Mucosa of descending colon (tissue), 3 donors: ENCODE measurements at regions not wholly inside any gene's neighbourhood (a gene's known extent, or its start where the extent isn't known, plus 50 kb on each side); places are given as distances from the start of the nearest gene placed in this dataset.

Experiments used
- ATAC-seq: fragments of 200-7000 bp; cut with Tn5 transposase; one replicate; pipeline ENCODE4 v1.9.1; 2020; ENCODE audit warnings: mild to moderate bottlenecking, moderate library complexity
- DNase-seq, 3 donors: peaks; one replicate each; pipeline ENCODE4 v3.0.0-alpha.2; 2020
- H3K36me3 ChIP-seq: fragments of 200-600 bp; one replicate; pipeline ENCODE4 v1.8.0; 2021; ENCODE audit warnings: low read depth, mild to moderate bottlenecking
- H3K4me1 ChIP-seq: fragments of 200-600 bp; one replicate; pipeline ENCODE4 v1.8.0; 2021; ENCODE audit warnings: low read depth, mild to moderate bottlenecking
- H3K4me3 ChIP-seq: fragments of 200-600 bp; one replicate; pipeline ENCODE4 v1.8.0; 2021; ENCODE audit warnings: mild to moderate bottlenecking
- H3K9me3 ChIP-seq: fragments of 200-600 bp; one replicate; pipeline ENCODE4 v1.8.0; 2021; ENCODE audit warnings: mild to moderate bottlenecking
- intact Hi-C, 2 donors: fragments of 100-400 bp; cut with DNase I in 1 of 2; cut with micrococcal nuclease in 1 of 2; formaldehyde crosslinking; loops; one replicate each; pipeline versions ENCODE4 v1.11.0 to v1.11.1; 2022; cut with DNase I, micrococcal nuclease
- TF ChIP-seq, protein P1 (sequence below): fragments of 200-600 bp; IDR thresholded peaks from one replicate; pipeline ENCODE4 v1.8.0; 2022; ENCODE audit warnings: antibody characterized with exemption, mild to moderate bottlenecking
- donor health status: DM: no; HTN: no; CAD: no; lungs with moderate emphysema.
- donor health status: DM: no; HTN: no; CAD: no.
- donor health status: DM: no; HTN: yes; CAD: no.

DNA sequence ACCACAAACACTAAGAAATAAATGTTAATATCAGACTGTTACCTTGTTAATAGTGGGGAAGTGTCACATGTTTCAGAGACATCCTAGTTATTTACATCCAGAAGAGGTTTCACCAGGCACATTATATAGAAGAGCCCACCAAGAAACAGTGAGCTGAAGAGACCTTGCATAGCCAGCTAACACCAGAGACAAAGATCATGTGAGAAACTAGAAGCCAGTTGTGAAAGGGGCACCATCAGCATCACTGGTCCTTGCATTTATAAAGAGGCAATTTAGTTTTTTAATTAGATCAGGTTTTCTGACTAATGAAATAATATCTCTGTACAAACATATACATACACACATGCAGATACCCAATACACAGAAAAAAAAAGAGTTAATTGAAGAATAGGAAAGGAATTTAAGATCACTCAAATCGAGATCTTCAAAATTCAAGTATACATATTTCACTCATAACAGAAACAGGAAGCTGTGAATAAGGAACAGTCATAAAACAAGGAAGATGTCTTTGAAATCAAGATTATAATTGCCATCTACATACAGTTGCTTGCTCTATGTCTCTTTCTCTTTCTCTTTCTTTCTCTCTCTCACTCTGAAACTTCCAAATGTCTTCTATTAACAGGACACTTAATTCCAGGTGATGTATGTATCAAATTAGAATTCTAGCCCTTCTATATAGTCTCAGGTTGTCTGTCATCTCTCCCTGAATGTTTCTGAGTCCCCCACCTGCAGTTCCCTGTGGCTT lies 348.7 kb downstream of the ETS1 start:
- Histone ChIP-seq H3K4me1 (no peaks in the 10 kb centered on the region), H3K36me3 (no peaks in the 10 kb centered on the region), H3K9me3 (no peaks in the 10 kb centered on the region), H3K4me3 (no peak overlapping the region)
- no peak for DNase-seq
- intact Hi-C loops, result no loop called here
- peak; percentile 44 for ATAC-seq
- TF ChIP-seq, protein P1, sequence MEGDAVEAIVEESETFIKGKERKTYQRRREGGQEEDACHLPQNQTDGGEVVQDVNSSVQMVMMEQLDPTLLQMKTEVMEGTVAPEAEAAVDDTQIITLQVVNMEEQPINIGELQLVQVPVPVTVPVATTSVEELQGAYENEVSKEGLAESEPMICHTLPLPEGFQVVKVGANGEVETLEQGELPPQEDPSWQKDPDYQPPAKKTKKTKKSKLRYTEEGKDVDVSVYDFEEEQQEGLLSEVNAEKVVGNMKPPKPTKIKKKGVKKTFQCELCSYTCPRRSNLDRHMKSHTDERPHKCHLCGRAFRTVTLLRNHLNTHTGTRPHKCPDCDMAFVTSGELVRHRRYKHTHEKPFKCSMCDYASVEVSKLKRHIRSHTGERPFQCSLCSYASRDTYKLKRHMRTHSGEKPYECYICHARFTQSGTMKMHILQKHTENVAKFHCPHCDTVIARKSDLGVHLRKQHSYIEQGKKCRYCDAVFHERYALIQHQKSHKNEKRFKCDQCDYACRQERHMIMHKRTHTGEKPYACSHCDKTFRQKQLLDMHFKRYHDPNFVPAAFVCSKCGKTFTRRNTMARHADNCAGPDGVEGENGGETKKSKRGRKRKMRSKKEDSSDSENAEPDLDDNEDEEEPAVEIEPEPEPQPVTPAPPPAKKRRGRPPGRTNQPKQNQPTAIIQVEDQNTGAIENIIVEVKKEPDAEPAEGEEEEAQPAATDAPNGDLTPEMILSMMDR, result no peak

DNA sequence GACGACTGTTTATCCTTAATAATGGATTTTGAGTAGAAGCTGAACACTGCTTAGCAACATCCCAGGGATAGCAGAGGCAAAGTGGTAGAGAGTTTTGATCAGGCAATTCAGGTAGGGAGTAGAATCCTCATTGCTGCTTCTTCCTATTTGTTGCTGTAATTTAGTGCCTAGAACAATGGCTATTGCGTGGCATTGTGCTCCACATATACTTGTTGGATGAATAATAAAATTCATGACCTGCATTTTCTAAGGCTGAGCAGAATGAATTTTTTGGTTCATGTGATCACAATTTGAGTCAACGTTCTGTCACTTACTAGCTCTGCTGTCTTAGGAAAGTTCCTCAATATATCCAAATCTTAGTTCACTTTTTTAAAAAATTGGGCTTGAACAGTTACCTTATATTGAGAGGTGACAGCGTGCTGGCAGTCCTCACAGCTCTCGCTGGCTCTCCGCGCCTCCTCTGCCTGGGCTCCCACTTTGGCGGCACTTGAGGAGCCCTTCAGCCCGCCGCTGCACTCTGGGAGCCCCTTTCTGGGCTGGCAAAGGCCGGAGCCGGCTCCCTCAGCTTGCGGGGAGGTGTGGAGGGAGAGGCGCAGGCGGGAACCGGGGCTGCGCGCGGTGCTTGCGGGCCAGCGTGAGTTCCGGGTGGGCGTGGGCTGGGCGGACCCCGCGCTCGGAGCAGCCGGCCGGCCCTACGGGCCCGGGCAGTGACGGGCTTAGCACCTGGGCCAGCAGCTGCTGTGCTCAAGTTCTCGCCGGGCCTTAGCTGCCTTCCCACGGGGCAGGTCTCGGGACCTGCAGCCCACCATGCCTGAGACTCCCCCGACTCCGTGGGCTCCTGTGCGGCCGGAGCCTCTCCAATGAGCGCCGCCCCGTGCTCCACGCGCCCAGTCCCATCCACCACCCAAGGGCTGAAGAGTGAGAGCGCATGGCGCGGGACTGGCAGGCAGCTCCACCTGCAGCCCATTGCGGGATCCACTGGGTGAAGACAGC lies 350.6 kb downstream of the ETS1 start:
- H3K36me3 ChIP-seq, result no peaks in the 10 kb centered on the region
- no peak overlapping the region for H3K4me3 ChIP-seq
- ATAC-seq, result no peak
- DNase-seq, result no peak
- no peaks in the 10 kb centered on the region for H3K9me3 ChIP-seq
- intact Hi-C loops, result no loop called here
- TF ChIP-seq, protein P1, result no peak
- no peaks in the 10 kb centered on the region for H3K4me1 ChIP-seq

- DNase-seq (no peak), ATAC-seq (no peak)
- Histone ChIP-seq H3K4me3 (no peak overlapping the region), H3K4me1 (no peaks in the 10 kb centered on the region), H3K9me3 (no peaks in the 10 kb centered on the region), H3K36me3 (no peaks in the 10 kb centered on the region)
- intact Hi-C loops, result no loop called here
- TF ChIP-seq, protein P1, result no peak
Observed at GRCh38 chr11:128235958-128236357, 351.4 kb downstream of the ETS1 start.

GRCh38 chr11:128235426-128235825 lies 351.9 kb downstream of the ETS1 start:
- TF ChIP-seq, protein P1, result no peak
- Histone ChIP-seq H3K36me3 (no peaks in the 10 kb centered on the region), H3K4me1 (no peaks in the 10 kb centered on the region), H3K4me3 (no peak overlapping the region), H3K9me3 (no peaks in the 10 kb centered on the region)
- no peak for DNase-seq
- intact Hi-C loops, result no loop called here
- no peak for ATAC-seq

DNA sequence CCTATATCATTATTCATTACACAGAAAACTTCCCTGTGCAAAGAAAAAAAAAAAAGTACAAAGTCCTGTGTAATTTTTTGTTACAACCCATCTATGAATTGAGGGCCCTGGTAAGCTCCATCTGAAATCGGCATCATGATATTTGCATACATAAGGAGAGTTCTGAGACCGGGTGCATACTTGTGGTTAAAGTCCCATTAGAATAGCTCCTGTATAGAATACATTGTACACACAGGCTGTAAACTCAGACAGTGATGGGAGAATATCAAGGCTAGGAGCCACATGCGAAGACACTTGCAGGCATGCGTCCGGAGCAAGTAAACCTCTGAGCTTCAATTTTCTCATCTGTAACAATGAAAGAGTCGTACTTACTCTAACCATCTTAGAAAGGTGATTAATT lies 353.2 kb downstream of the ETS1 start:
- Histone ChIP-seq H3K36me3 (no peaks in the 10 kb centered on the region), H3K4me3 (no peak overlapping the region), H3K4me1 (no peaks in the 10 kb centered on the region), H3K9me3 (no peaks in the 10 kb centered on the region)
- no peak for ATAC-seq
- intact Hi-C loops, result no loop called here
- TF ChIP-seq, protein P1, result no peak
- DNase-seq, result no peak
